Caco-2 (cell line): ENCODE measurements at regions not wholly inside any gene's neighbourhood (a gene's known extent, or its start where the extent isn't known, plus 50 kb on each side); places are given as distances from the start of the nearest gene placed in this dataset.

Experiments
- BruUV-seq: library from RNA; stranded (reverse); fragments of 400-500 nt; replicated peaks from 2 replicates; lab custom pipeline; 2021; lab: Mats Ljungman, UMichigan
- CTCF ChIA-PET: fragments of 300-600 bp; sonication (Branson Sonifier 250); formaldehyde crosslinking; loops from one replicate; lab custom pipeline; 2022; ENCODE audit warnings: antibody characterized with exemption; lab: Charles Lee
- POLR2A ChIA-PET: fragments of 300-600 bp; sonication (Branson Sonifier 250); formaldehyde crosslinking; loops from one replicate; lab custom pipeline; 2022; ENCODE audit warnings: antibody characterized with exemption; lab: Charles Lee
- DNase-seq, 2 experiments: peaks; one replicate each; pipeline versions ENCODE4 v3.0.0 to v3.0.0-alpha.2; 2020 to 2022
- H3K27me3 ChIP-seq: replicated peaks from 2 replicates; pipeline ENCODE4 v1.6.0; 2011; ENCODE audit warnings: low read length; ENCODE audit not compliant: control insufficient read depth, insufficient read depth
- H3K36me3 ChIP-seq: 2 replicates; pipeline ENCODE4 v1.5.1; 2011; ENCODE audit warnings: low read length; ENCODE audit not compliant: control insufficient read depth, insufficient read depth
- H3K4me1 ChIP-seq: fragments of 250-450 bp; sonication (Bioruptor Pico); 2 replicates; pipeline ENCODE4 v1.5.1; 2020; ENCODE audit warnings: mild to moderate bottlenecking
- H3K4me3 ChIP-seq: 2 replicates; pipeline ENCODE4 v1.5.1; 2011; ENCODE audit warnings: low read depth, mild to moderate bottlenecking, control low read depth, low read length
- H3K9me3 ChIP-seq: fragments of 250-450 bp; sonication (Bioruptor Pico); 2 replicates; pipeline ENCODE4 v1.5.1; 2020; ENCODE audit warnings: mild to moderate bottlenecking, moderate library complexity
- H3K27ac Mint-ChIP-seq: one replicate; pipeline ENCODE4 v1.8.0; 2022; ENCODE audit warnings: mixed read lengths; ENCODE audit not compliant: unreplicated experiment
- H3K27me3 Mint-ChIP-seq: one replicate; pipeline ENCODE4 v1.8.0; 2022; ENCODE audit warnings: mixed read lengths; ENCODE audit not compliant: insufficient read depth, unreplicated experiment
- H3K36me3 Mint-ChIP-seq: one replicate; pipeline ENCODE4 v1.8.0; 2022; ENCODE audit warnings: mild to moderate bottlenecking, mixed read lengths; ENCODE audit not compliant: insufficient read depth, unreplicated experiment
- H3K4me1 Mint-ChIP-seq: one replicate; pipeline ENCODE4 v1.8.0; 2022; ENCODE audit warnings: low read depth, mixed read lengths; ENCODE audit not compliant: unreplicated experiment
- H3K4me3 Mint-ChIP-seq: one replicate; pipeline ENCODE4 v1.8.0; 2022; ENCODE audit warnings: mild to moderate bottlenecking, moderate library complexity, mixed read lengths; ENCODE audit not compliant: unreplicated experiment
- H3K9me3 Mint-ChIP-seq: one replicate; pipeline ENCODE4 v1.8.0; 2022; ENCODE audit warnings: mixed read lengths; ENCODE audit not compliant: unreplicated experiment
- intact Hi-C: fragments of 100-400 bp; cut with micrococcal nuclease; formaldehyde crosslinking; loops from one replicate; pipeline ENCODE4 v1.10.0; 2022; ENCODE audit not compliant: unreplicated experiment
- TF ChIP-seq, protein P1 (sequence below), 2 experiments: fragments of 200-600 bp in 1 of 2; IDR thresholded peaks; 1 replicate in 1 of 2; 2 replicates in 1 of 2; pipeline versions ENCODE4 v1.5.1 to v1.8.0; 2011 to 2022; ENCODE audit warnings: antibody characterized with exemption in 1 of 2, control low read depth in 1 of 2, inconsistent platforms in 1 of 2, low read depth in 1 of 2, low read length in 1 of 2, mild to moderate bottlenecking in 1 of 2, moderate library complexity in 1 of 2; ENCODE audit not compliant: insufficient read depth in 1 of 2, severe bottlenecking in 1 of 2, unreplicated experiment in 1 of 2

DNA sequence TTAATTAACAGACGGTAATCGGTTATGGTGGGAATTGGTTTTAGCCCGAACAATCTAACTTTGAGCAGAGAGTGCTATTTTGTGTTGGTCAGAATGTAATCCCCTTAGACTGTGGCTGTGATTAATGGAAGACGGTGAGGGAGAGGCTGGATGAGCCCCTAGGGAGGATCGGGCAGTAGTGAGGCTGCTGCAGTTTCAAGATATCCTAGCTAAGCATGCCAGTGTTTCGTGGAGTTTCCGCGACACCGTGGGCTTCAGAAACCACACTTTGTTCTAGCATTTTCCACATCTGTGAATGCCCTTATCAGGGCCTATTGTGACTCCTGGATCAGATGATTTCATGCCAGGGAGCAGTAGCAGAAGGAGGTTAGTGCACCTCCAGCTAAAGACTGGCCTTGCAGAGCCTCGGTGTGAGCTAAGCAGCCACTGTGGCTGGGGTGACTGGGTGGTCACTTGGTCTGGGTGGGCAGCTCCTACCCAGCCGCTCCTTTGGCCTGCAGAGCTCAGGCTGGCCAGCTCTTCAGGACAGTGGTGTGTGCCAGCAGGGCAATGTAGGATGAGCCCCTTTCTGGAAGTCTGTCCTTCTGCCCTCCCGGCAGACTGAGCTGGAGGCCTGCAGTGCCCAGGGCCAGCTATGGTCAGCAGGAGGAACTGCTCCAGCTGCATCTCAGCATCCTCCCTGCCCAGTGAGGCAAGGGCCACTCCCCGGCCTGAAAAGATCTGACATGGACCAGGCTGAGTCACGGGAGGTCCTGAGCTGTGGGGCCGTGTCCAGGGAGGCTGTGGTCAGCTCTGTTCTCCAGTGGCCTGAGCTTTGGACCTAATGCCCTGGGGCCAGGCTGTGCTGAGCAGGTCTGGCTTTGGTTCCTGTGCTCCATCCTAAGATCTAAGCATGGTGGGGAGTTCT is 142.6 kb upstream of the GPC1 start:
- Mint-ChIP-seq H3K9me3 (no peaks in the 10 kb centered on the region), H3K4me3 (no peak overlapping the region), H3K27ac (no peak overlapping the region), H3K4me1 (no peaks in the 10 kb centered on the region), H3K36me3 (no peaks in the 10 kb centered on the region), H3K27me3 (no peaks in the 10 kb centered on the region)
- no peaks in the 10 kb centered on the region for H3K9me3 ChIP-seq
- ChIA-PET POLR2A (no interaction called here), CTCF (no interaction called here)
- no peaks in the 10 kb centered on the region for H3K27me3 ChIP-seq
- TF ChIP-seq, protein P1, sequence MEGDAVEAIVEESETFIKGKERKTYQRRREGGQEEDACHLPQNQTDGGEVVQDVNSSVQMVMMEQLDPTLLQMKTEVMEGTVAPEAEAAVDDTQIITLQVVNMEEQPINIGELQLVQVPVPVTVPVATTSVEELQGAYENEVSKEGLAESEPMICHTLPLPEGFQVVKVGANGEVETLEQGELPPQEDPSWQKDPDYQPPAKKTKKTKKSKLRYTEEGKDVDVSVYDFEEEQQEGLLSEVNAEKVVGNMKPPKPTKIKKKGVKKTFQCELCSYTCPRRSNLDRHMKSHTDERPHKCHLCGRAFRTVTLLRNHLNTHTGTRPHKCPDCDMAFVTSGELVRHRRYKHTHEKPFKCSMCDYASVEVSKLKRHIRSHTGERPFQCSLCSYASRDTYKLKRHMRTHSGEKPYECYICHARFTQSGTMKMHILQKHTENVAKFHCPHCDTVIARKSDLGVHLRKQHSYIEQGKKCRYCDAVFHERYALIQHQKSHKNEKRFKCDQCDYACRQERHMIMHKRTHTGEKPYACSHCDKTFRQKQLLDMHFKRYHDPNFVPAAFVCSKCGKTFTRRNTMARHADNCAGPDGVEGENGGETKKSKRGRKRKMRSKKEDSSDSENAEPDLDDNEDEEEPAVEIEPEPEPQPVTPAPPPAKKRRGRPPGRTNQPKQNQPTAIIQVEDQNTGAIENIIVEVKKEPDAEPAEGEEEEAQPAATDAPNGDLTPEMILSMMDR (IDR thresholded peaks at IDR 0.05; ENCODE audit: insufficient read depth in 1 of 2, low read depth in 1 of 2, low read length in 1 of 2, severe bottlenecking in 1 of 2, unreplicated experiment in 1 of 2): no peak
- DNase-seq: no peak
- no peak overlapping the region for H3K4me3 ChIP-seq
- H3K4me1 ChIP-seq: no peaks in the 10 kb centered on the region
- BruUV-seq: no TSS peak
- no peaks in the 10 kb centered on the region for H3K36me3 ChIP-seq
- intact Hi-C loops: no loop called here

DNA sequence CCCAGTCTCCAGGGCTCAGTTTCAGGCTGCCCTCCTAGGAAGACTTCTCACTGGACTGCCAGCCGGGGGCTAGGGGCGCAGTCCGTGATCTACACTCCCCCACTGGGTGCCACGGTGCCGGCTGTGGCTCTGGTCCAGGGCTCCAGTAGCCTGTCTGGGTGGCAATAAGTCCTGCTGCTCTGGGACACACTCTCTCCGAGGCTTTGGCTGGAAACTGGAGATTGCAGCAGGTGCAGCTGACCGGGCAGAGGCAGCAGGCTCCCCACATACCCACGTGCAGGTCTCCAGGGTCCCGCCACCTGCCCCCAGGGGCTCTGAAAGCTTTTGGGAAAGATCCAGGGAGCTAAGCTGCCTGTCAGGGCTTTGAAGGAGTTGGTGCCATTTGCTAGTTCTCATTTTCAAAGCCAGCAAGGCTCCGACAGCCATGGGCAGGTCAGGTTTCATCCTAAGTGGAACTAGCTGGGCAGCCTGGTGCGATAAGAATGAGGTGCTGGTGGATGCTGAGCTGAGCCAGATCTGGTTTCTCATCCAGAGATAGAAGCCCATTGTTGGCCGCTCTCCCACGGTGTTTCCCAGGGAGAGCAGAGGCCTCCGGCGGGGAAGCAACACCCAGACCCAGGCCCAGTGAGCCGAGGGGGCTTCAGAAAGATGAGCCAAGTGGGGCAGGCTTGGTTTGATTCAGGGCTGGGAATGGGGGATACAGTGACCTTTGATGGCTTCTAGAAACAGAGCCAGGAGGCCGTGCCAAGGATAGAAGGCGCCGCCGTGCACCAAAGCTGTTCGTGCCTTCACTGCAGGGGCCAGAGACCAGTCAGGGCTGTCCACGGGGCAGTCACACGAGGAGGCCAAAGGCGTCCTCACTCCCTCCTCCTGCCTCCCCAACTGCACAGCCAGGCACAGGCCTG is 141.7 kb upstream of the GPC1 start:
- Mint-ChIP-seq H3K9me3 (no peaks in the 10 kb centered on the region), H3K27me3 (no peaks in the 10 kb centered on the region), H3K4me1 (no peaks in the 10 kb centered on the region), H3K27ac (no peak overlapping the region), H3K36me3 (no peaks in the 10 kb centered on the region), H3K4me3 (no peak overlapping the region)
- CTCF ChIA-PET: no interaction called here
- intact Hi-C loops: no loop called here
- Histone ChIP-seq H3K4me1 (no peaks in the 10 kb centered on the region), H3K27me3 (no peaks in the 10 kb centered on the region), H3K9me3 (no peaks in the 10 kb centered on the region), H3K36me3 (no peaks in the 10 kb centered on the region), H3K4me3 (no peak overlapping the region)
- no TSS peak for BruUV-seq
- no peak for DNase-seq
- POLR2A ChIA-PET: no interaction called here
- TF ChIP-seq, protein P1 (IDR thresholded peaks at IDR 0.05; ENCODE audit: insufficient read depth in 1 of 2, low read depth in 1 of 2, low read length in 1 of 2, severe bottlenecking in 1 of 2, unreplicated experiment in 1 of 2): no peak

DNA sequence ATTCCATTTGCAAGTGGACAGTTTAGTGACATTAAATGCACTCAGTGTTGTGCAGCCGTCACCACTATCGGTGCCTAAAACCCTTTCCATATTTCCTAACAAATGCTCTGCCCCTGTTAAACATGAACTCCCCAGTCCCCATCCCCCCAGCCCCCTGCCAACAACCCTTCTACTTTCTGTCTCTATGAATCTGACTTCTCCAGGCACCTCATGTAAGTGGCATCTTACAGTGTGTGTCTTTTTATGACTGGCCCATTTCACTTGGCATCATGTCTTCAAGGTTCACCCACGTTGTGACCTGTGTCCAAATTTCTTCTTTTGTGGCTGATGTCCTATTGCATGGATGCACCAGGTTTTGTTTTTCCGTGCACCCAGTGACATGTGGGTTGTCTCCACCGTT is 140.9 kb upstream of the GPC1 start:
- ChIA-PET POLR2A (no interaction called here), CTCF (no interaction called here)
- H3K36me3 ChIP-seq: no peaks in the 10 kb centered on the region
- Mint-ChIP-seq H3K9me3 (no peaks in the 10 kb centered on the region), H3K4me1 (no peaks in the 10 kb centered on the region), H3K36me3 (no peaks in the 10 kb centered on the region), H3K27me3 (no peaks in the 10 kb centered on the region), H3K4me3 (no peak overlapping the region), H3K27ac (no peak overlapping the region)
- no peaks in the 10 kb centered on the region for H3K4me1 ChIP-seq
- TF ChIP-seq, protein P1 (IDR thresholded peaks at IDR 0.05; ENCODE audit: insufficient read depth in 1 of 2, low read depth in 1 of 2, low read length in 1 of 2, severe bottlenecking in 1 of 2, unreplicated experiment in 1 of 2): no peak
- DNase-seq: no peak
- BruUV-seq: no TSS peak
- intact Hi-C loops: no loop called here
- H3K4me3 ChIP-seq: no peak overlapping the region
- H3K9me3 ChIP-seq: no peaks in the 10 kb centered on the region
- H3K27me3 ChIP-seq: no peaks in the 10 kb centered on the region
